GM23338 (cell line): ENCODE measurements at regions not wholly inside any gene's neighbourhood (a gene's known extent, or its start where the extent isn't known, plus 50 kb on each side); places are given as distances from the start of the nearest gene placed in this dataset.

ENCODE experiments used
- ATAC-seq: fragments of 200-7000 bp; cut with Tn5 transposase; 3 replicates; pipeline ENCODE4 v1.9.1; 2020
- DNase-seq: peaks from one replicate; pipeline ENCODE4 v3.0.0-alpha.2; 2015; ENCODE audit warnings: low spot score
- H2AFZ ChIP-seq: fragments of 200-600 bp; sonication (generic); 2 replicates; pipeline ENCODE4 v1.8.0; 2016; ENCODE audit warnings: antibody characterized with exemption, mild to moderate bottlenecking, moderate library complexity
- H3F3A ChIP-seq: fragments of 200-600 bp; sonication (generic); replicated peaks from 2 replicates; pipeline ENCODE4 v1.8.0; 2017; ENCODE audit warnings: antibody characterized with exemption, mixed run types, low read depth
- H3K27ac ChIP-seq: fragments of 200-600 bp; sonication (generic); 2 replicates; pipeline ENCODE4 v1.6.1; 2016; ENCODE audit warnings: low read depth
- H3K27me3 ChIP-seq: fragments of 200-600 bp; sonication (generic); 2 replicates; pipeline ENCODE4 v1.8.0; 2016; ENCODE audit warnings: mild to moderate bottlenecking, mixed run types, moderate library complexity; ENCODE audit not compliant: insufficient read depth
- H3K36me3 ChIP-seq: fragments of 200-600 bp; sonication (generic); 2 replicates; pipeline ENCODE4 v1.8.0; 2016; ENCODE audit warnings: mild to moderate bottlenecking; ENCODE audit not compliant: insufficient read depth
- H3K4me1 ChIP-seq: fragments of 200-600 bp; sonication (generic); 2 replicates; pipeline ENCODE4 v1.8.0; 2016; ENCODE audit warnings: mild to moderate bottlenecking, moderate library complexity; ENCODE audit not compliant: insufficient read depth
- H3K4me2 ChIP-seq: fragments of 200-600 bp; sonication (generic); 2 replicates; pipeline ENCODE4 v1.7.1; 2017; ENCODE audit warnings: mixed run types
- H3K4me3 ChIP-seq: fragments of 200-600 bp; sonication (generic); 2 replicates; pipeline ENCODE4 v1.6.1; 2016; ENCODE audit warnings: mixed run types
- H3K79me2 ChIP-seq: fragments of 200-600 bp; sonication (generic); replicated peaks from 2 replicates; pipeline ENCODE4 v1.8.0; 2017; ENCODE audit warnings: mild to moderate bottlenecking; ENCODE audit not compliant: insufficient read depth
- H3K9me2 ChIP-seq: fragments of 200-600 bp; sonication (generic); 2 replicates; pipeline ENCODE4 v1.8.0; 2017; ENCODE audit not compliant: insufficient read depth
- H4K20me1 ChIP-seq: fragments of 200-600 bp; sonication (generic); replicated peaks from 2 replicates; pipeline ENCODE4 v1.8.0; 2017; ENCODE audit warnings: mild to moderate bottlenecking; ENCODE audit not compliant: insufficient read depth
- H3K27ac Mint-ChIP-seq: 2 replicates; pipeline ENCODE4 v1.8.0; 2020; ENCODE audit warnings: inconsistent platforms, mild to moderate bottlenecking, moderate library complexity, mixed read lengths
- H3K27me3 Mint-ChIP-seq: 3 replicates; pipeline ENCODE4 v1.8.0; 2022; ENCODE audit warnings: low read depth, mild to moderate bottlenecking, moderate library complexity, mixed read lengths, inconsistent platforms; ENCODE audit not compliant: insufficient read depth, poor library complexity
- H3K36me3 Mint-ChIP-seq: 3 replicates; pipeline ENCODE4 v1.8.0; 2021; ENCODE audit warnings: low read depth, mild to moderate bottlenecking, inconsistent platforms, moderate library complexity, mixed read lengths
- H3K4me1 Mint-ChIP-seq: 3 replicates; pipeline ENCODE4 v1.8.0; 2020; ENCODE audit warnings: mild to moderate bottlenecking, inconsistent platforms, mixed read lengths
- H3K4me3 Mint-ChIP-seq: 3 replicates; pipeline ENCODE4 v1.8.0; 2021; ENCODE audit warnings: moderate library complexity, mild to moderate bottlenecking, inconsistent platforms, mixed read lengths
- H3K9me3 Mint-ChIP-seq: 3 replicates; pipeline ENCODE4 v1.8.0; 2020; ENCODE audit warnings: moderate library complexity, mild to moderate bottlenecking, inconsistent platforms, mixed read lengths
- CREB1 ChIP-seq: fragments of 250-450 bp; sonication (Bioruptor Pico); IDR thresholded peaks from 2 replicates; pipeline ENCODE4 v1.5.0; 2020; ENCODE audit warnings: low read depth, mild to moderate bottlenecking, moderate library complexity
- ETS1 ChIP-seq: IDR thresholded peaks from 2 replicates; pipeline ENCODE4 v1.6.1; 2016; ENCODE audit warnings: antibody characterized with exemption
- EZH2 ChIP-seq: fragments of 200-600 bp; sonication (generic); IDR thresholded peaks from one replicate; pipeline ENCODE4 v1.8.0; 2017; ENCODE audit warnings: antibody characterized with exemption, mild to moderate bottlenecking, low read depth; ENCODE audit not compliant: unreplicated experiment
- EZH2phosphoT487 ChIP-seq: fragments of 200-600 bp; sonication (generic); IDR thresholded peaks from one replicate; pipeline ENCODE4 v1.8.1; 2018; ENCODE audit warnings: antibody characterized with exemption; ENCODE audit not compliant: unreplicated experiment
- JUNB ChIP-seq: IDR thresholded peaks from one replicate; pipeline ENCODE4 v1.6.1; 2016; ENCODE audit warnings: antibody characterized with exemption; ENCODE audit not compliant: unreplicated experiment
- NANOG ChIP-seq: IDR thresholded peaks from 2 replicates; pipeline ENCODE4 v1.6.1; 2016; ENCODE audit warnings: antibody characterized with exemption, borderline replicate concordance
- POLR2AphosphoS5 ChIP-seq: IDR thresholded peaks from 2 replicates; pipeline ENCODE4 v1.6.1; 2016; ENCODE audit warnings: antibody characterized with exemption, low read depth
- STAT1 ChIP-seq: IDR thresholded peaks from one replicate; pipeline ENCODE4 v1.6.1; 2016; ENCODE audit warnings: antibody characterized with exemption; ENCODE audit not compliant: unreplicated experiment
- ZNF114 ChIP-seq: fragments of 250-450 bp; sonication (Bioruptor Pico); IDR thresholded peaks from 2 replicates; pipeline ENCODE4 v1.5.0; 2020; ENCODE audit warnings: mild to moderate bottlenecking, moderate library complexity
- ZNF331 ChIP-seq: fragments of 250-450 bp; sonication (Bioruptor Pico); IDR thresholded peaks from 2 replicates; pipeline ENCODE4 v1.5.0; 2020; ENCODE audit warnings: low read depth, mild to moderate bottlenecking, moderate library complexity
- TF ChIP-seq, protein P1 (sequence below), 2 experiments: fragments of 200-600 bp in 1 of 2; sonication (generic) in 1 of 2; conservative IDR thresholded peaks; 2 replicates each; pipeline versions ENCODE4 v1.5.1 to v1.6.1; 2016 to 2017; ENCODE audit warnings: antibody characterized with exemption in 2 of 2, low read depth in 2 of 2, mild to moderate bottlenecking in 2 of 2, moderate library complexity in 1 of 2
- TF ChIP-seq, protein P2 (sequence below): IDR thresholded peaks from one replicate; pipeline ENCODE4 v1.6.1; 2018; ENCODE audit warnings: antibody characterized with exemption; ENCODE audit not compliant: unreplicated experiment

- TF ChIP-seq ETS1, result no peak
- no peak for TF ChIP-seq ZNF114 (CRISPR knock-in tag)
- no peak for TF ChIP-seq STAT1
- TF ChIP-seq, protein P1, sequence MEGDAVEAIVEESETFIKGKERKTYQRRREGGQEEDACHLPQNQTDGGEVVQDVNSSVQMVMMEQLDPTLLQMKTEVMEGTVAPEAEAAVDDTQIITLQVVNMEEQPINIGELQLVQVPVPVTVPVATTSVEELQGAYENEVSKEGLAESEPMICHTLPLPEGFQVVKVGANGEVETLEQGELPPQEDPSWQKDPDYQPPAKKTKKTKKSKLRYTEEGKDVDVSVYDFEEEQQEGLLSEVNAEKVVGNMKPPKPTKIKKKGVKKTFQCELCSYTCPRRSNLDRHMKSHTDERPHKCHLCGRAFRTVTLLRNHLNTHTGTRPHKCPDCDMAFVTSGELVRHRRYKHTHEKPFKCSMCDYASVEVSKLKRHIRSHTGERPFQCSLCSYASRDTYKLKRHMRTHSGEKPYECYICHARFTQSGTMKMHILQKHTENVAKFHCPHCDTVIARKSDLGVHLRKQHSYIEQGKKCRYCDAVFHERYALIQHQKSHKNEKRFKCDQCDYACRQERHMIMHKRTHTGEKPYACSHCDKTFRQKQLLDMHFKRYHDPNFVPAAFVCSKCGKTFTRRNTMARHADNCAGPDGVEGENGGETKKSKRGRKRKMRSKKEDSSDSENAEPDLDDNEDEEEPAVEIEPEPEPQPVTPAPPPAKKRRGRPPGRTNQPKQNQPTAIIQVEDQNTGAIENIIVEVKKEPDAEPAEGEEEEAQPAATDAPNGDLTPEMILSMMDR (conservative IDR thresholded peaks at IDR 0.05; ENCODE audit: low read depth in 2 of 2), result no peak
- TF ChIP-seq ZNF331 (CRISPR knock-in tag), result no peak
Observed at GRCh38 chr14:89508863-89509262, 91.8 kb upstream of the FOXN3 start (continued).

DNA sequence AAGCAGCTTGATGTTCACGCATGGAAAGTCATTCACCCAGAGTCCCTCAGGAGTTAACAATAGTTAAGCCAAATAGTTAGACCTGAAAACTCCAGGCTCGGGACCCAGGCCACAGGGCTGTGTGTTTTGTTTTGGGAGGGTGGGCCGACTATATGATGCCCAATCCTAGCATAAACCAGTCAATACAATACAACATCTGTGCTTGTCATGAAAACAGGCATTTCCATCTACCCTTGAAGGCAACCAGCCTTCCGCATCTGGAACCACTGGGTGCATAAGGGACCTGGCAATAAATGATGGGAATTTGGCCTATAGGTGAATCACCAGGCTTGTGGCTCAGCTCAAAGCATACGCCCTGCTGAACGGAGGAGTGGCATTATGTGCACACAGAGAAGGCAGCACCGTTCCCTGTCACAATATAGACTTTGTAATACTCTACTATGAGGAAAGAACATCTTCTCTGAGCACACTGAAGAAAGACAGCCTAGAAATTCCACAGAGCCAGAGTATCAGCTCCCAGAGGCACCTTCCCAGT is 91.0 kb upstream of the FOXN3 start:
- Mint-ChIP-seq H3K4me1 (peaks cover 47% of the 10 kb centered on the region), H3K4me3 (no peak overlapping the region), H3K27me3 (peaks cover 19% of the 10 kb centered on the region), H3K27ac (no peak overlapping the region), H3K9me3 (peaks cover 19% of the 10 kb centered on the region), H3K36me3 (peaks cover 54% of the 10 kb centered on the region)
- no peaks in the 10 kb centered on the region; the same call in 1 of the 2 replicates for H4K20me1 ChIP-seq
- no peak overlapping the region for H3K4me3 ChIP-seq
- no peak for DNase-seq
- ATAC-seq, result no peak
- H3K4me1 ChIP-seq, result peaks cover 31% of the 10 kb centered on the region
- peaks cover 71% of the 10 kb centered on the region for H3K79me2 ChIP-seq
- H3K36me3 ChIP-seq, result 0 out of 2 replicates have a peak, but pooled peaks cover 4% of the 10 kb centered on the region
- H3K4me2 ChIP-seq, result no peak overlapping the region
- no peaks in the 10 kb centered on the region for H3K27me3 ChIP-seq
- 0 out of 2 replicates have a peak overlapping the region, but pooled peaks have one; percentile 68 for H3K27ac ChIP-seq
- H3F3A ChIP-seq, result no peaks in the 10 kb centered on the region
- no peak overlapping the region for H2AFZ ChIP-seq
- no peaks in the 10 kb centered on the region for H3K9me2 ChIP-seq
- TF ChIP-seq EZH2, result no peak
- TF ChIP-seq, protein P1 (conservative IDR thresholded peaks at IDR 0.05; ENCODE audit: low read depth in 2 of 2), result no peak
- TF ChIP-seq, protein P2, sequence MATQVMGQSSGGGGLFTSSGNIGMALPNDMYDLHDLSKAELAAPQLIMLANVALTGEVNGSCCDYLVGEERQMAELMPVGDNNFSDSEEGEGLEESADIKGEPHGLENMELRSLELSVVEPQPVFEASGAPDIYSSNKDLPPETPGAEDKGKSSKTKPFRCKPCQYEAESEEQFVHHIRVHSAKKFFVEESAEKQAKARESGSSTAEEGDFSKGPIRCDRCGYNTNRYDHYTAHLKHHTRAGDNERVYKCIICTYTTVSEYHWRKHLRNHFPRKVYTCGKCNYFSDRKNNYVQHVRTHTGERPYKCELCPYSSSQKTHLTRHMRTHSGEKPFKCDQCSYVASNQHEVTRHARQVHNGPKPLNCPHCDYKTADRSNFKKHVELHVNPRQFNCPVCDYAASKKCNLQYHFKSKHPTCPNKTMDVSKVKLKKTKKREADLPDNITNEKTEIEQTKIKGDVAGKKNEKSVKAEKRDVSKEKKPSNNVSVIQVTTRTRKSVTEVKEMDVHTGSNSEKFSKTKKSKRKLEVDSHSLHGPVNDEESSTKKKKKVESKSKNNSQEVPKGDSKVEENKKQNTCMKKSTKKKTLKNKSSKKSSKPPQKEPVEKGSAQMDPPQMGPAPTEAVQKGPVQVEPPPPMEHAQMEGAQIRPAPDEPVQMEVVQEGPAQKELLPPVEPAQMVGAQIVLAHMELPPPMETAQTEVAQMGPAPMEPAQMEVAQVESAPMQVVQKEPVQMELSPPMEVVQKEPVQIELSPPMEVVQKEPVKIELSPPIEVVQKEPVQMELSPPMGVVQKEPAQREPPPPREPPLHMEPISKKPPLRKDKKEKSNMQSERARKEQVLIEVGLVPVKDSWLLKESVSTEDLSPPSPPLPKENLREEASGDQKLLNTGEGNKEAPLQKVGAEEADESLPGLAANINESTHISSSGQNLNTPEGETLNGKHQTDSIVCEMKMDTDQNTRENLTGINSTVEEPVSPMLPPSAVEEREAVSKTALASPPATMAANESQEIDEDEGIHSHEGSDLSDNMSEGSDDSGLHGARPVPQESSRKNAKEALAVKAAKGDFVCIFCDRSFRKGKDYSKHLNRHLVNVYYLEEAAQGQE, result no peak
- no peak for TF ChIP-seq ETS1
- TF ChIP-seq JUNB, result no peak
- no peak for TF ChIP-seq CREB1 (CRISPR knock-in tag)
- TF ChIP-seq EZH2phosphoT487, result no peak
- TF ChIP-seq ZNF331 (CRISPR knock-in tag), result no peak
- TF ChIP-seq STAT1, result no peak
- no peak for TF ChIP-seq POLR2AphosphoS5
- TF ChIP-seq NANOG, result no peak
